ENCODE measurements at regions not wholly inside any gene's neighbourhood (a gene's known extent, or its start where the extent isn't known, plus 50 kb on each side); places are given as distances from the start of the nearest gene placed in this dataset.

DNA sequence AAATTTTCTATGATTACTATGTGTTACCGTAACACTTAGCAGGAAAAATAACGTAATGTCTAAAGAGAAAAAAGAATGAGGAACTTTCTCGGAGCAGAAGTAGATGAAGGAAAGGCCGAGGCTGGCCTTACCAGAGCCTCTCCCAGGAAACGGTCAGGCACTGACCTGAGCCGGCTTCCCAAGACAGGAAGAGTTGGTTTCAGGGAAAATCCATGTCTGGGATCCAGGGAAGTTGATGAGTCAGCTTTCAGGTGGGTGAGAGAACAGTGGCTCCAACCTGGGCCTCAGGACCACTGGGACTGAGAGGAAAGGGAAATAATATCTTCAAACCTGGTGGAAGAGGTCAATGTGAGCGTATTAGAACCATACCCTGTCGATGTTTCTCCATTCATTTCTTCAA, 93.3 kb upstream of the UBL3 start:
- TF ChIP-seq, protein P1, sequence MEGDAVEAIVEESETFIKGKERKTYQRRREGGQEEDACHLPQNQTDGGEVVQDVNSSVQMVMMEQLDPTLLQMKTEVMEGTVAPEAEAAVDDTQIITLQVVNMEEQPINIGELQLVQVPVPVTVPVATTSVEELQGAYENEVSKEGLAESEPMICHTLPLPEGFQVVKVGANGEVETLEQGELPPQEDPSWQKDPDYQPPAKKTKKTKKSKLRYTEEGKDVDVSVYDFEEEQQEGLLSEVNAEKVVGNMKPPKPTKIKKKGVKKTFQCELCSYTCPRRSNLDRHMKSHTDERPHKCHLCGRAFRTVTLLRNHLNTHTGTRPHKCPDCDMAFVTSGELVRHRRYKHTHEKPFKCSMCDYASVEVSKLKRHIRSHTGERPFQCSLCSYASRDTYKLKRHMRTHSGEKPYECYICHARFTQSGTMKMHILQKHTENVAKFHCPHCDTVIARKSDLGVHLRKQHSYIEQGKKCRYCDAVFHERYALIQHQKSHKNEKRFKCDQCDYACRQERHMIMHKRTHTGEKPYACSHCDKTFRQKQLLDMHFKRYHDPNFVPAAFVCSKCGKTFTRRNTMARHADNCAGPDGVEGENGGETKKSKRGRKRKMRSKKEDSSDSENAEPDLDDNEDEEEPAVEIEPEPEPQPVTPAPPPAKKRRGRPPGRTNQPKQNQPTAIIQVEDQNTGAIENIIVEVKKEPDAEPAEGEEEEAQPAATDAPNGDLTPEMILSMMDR (IDR thresholded peaks at IDR 0.05), result no peak
- no peak for DNase-seq (ENCODE audit: low spot score)
- Histone ChIP-seq H3K4me3 (no peak overlapping the region), H3K27ac (no peak overlapping the region)

DNA sequence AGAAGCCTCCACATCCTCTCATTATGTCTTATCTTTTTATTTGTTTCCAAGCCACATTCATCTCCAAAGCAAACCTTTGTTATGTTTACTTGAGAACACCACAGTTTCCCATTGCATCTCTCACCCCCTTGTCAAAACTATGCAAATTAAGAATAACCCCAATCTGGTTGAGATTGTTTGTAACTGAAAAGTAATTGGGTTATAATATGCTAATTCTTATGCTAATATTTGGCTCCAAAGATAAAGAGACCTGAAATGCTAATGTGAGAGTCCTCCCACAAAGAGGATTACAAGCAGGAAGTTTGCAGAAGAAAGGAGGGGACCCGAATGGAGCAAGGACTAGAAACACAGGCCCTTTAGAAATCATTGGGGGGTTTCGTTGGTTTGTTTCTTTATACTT, 92.9 kb upstream of the UBL3 start:
- Histone ChIP-seq H3K4me3 (no peak overlapping the region), H3K27ac (no peak overlapping the region)
- TF ChIP-seq, protein P1 (IDR thresholded peaks at IDR 0.05), result no peak
- DNase-seq (ENCODE audit: low spot score), result no peak

DNA sequence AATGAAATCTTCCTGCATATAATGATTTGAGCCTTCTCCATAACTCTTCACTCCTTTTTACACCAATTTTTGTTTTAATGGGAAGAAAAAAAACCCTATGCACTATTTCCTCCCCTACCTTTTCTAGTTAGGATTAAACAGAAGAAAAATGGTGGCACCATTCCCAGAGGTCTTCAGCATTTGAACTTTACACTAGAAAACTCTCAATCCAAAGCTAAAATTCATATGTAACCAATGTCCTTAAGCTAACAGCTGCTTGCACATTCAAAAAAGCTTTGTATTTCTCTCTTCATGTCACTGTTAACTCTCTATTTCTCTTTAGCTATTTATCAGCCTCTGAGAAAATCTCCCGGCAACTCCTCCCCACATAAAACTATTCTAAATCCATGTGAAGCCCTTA, 90.3 kb upstream of the UBL3 start:
- Histone ChIP-seq H3K4me3 (no peak overlapping the region), H3K27ac (no peak overlapping the region)
- TF ChIP-seq, protein P1 (IDR thresholded peaks at IDR 0.05), result no peak
- DNase-seq (ENCODE audit: low spot score), result no peak

DNA sequence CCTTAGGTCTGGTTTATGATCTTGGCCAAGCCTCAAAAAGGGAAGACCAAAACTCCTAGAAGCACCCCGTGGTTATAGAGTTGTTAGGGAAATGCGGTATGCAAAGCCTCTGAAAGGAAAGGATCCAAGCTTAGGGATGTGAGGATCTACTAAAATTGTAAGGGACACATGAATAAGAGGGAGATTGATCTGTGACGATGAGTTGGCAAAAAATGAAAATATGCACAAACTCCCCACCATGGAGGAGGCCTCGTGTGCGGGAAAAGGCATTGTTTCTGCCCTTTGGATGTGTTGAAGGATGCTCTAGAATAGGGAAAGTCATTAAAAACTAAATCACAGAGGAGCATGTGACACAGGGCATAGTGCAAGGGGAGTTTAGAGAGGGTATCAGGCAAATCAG, 88.7 kb upstream of the UBL3 start:
- Histone ChIP-seq H3K4me3 (no peak overlapping the region), H3K27ac (no peak overlapping the region)
- TF ChIP-seq, protein P1 (IDR thresholded peaks at IDR 0.05), result no peak
- no peak for DNase-seq (ENCODE audit: low spot score)

DNA sequence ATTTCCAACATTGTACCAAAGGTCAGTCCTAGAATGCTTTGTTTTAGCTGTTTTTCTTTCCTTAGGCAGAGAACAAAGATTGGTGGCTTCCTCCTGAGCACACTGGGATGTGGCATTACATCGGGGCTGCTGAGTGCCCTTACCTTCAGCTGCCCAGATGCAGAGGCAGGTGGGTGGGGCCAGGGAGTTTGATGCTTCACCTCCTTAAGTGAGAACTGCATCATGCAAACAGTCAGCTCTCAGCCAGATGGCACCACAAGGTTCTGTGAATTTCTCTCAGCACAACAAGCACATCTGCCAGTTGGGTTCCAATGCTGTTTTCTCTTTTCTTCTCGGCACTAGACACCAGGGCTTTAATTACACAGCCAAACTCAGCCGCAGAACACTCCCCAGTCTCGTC, 87.4 kb upstream of the UBL3 start:
- TF ChIP-seq, protein P1 (IDR thresholded peaks at IDR 0.05), result no peak
- no peak overlapping the region for H3K27ac ChIP-seq
- DNase-seq (ENCODE audit: low spot score), result no peak
- H3K4me3 ChIP-seq, result no peak overlapping the region

DNA sequence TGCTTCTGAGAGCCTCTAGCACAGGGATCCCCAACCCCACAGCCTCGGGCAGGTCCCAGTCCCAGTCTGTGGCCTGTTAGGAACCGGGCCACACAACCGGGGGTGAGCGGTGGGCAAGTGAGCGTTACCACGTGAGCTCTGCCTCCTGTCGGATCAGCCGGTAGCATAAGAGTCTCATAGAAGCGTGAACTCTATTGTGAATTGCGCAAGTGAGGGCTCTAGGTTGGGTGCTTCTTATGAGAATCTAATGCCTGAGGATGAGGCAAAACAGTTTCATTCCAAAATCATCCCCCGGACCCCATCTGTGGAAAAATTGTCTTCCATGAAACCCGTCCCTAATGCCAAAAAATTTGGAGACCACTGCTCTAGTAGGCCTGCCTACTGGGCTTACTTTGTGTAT, 87.0 kb upstream of the UBL3 start:
- no peak overlapping the region for H3K4me3 ChIP-seq
- no peak overlapping the region for H3K27ac ChIP-seq
- DNase-seq (ENCODE audit: low spot score), result no peak
- TF ChIP-seq, protein P1 (IDR thresholded peaks at IDR 0.05), result no peak

DNA sequence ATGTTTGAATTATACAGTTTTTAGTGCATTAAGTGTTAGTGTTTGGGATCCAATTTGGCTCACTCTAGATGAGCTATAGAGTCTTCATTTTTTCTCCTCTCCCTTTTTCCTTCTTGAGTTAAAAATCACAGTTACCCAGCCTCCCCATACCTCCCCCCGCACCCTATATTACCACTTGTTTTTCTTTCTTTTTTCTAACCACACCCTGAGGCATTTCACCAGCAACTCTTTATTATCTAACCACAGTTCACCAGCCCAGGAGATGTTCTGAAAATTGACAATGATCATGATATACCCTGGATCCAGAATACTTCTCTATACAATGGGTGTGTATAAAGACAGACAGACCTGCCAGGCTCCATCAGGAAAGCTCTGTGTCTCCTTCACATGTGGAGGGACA, 86.5 kb upstream of the UBL3 start:
- TF ChIP-seq, protein P1 (IDR thresholded peaks at IDR 0.05), result no peak
- Histone ChIP-seq H3K27ac (no peak overlapping the region), H3K4me3 (no peak overlapping the region)
- DNase-seq (ENCODE audit: low spot score), result no peak

Measured in coronary artery (tissue), 2 donors.